ENCODE measurements at regions not wholly inside any gene's neighbourhood (a gene's known extent, or its start where the extent isn't known, plus 50 kb on each side); places are given as distances from the start of the nearest gene placed in this dataset.

DNA sequence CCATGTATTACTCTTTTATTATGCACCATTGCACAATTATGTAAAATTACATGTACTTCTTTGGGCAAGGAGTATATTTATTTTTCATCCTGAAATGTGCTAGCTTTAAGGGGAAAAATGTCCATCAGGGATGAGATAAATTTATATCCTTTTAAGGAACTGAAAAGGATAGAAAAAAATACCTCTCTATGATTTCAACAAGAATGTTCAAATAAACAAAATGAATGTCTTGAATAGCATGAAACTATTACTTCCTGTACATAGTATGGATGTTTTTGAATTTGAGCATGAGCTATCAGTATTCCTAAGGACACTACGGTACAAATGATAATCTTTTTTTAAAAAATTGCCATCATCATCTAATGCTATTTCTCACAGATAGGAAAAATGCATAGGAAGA, 1611.9 kb upstream of the ZEB2 start:
- no peak for DNase-seq (ENCODE audit: low read depth)

GRCh38 chr2:146131048-146131447, 1611.1 kb upstream of the ZEB2 start:
- DNase-seq (ENCODE audit: low read depth), result no peak

- DNase-seq (ENCODE audit: low read depth), result no peak
These were observed 1610.4 kb upstream of the ZEB2 start for GRCh38 chr2:146130290-146130689.

- DNase-seq (ENCODE audit: low read depth), result no peak
These were observed 1609.3 kb upstream of the ZEB2 start for GRCh38 chr2:146129231-146129630.

DNA sequence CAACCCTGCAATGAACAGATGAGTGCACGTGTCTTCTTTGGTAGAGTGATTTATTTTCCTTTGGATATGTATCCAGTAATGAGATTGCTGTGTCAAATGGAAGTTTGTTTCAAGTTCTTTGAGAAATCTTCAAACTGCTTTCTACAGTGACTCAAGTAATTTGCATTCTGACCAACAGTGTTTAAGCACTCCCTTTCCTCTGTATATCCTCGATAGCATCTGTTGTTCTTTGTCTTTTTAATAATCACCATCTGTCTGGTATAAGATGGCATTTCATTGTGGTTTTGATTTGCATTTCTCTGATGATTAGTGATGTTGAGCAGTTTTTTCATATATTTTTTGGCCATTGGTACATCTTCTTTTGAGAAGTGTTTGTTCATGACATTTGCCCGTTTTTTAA, 1608.3 kb upstream of the ZEB2 start:
- DNase-seq (ENCODE audit: low read depth), result no peak

DNA sequence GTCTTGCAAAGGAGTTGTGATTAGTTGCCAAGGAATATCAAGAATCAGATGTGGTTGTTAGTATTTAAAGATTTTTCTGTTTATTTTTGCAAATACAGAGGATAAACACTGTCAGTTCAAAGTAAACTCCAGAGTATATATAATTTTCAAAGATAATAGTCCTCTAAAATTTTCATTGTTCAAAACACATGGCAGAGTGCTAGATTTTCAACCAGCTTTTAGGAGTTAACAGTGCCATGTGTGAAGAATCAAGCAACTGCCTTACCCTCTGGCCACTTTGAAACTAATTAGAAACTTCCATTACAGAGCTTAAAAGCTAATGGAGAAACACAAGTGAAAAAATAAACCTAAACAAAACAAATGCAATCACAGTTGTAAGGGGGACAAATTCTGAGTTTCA, 1605.6 kb upstream of the ZEB2 start:
- no peak for DNase-seq (ENCODE audit: low read depth)

DNA sequence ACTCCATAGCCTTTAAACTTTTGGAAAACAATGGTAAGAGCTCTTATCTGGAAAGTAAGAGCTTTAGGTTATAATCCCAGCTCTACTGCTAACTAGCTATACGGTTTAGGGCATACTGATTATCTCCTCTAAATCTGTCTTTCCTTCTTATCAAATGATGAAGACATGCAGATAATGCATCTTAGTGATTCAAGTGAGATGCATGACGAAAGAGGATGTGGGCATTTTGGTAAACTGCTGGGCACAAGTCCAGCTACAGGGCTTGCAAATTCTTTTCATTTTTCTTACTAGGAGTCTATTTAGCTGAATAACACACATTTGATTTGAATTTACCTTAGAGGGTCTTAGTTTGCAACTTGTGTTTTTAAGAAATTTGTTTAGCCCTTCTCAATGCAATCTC, 1604.8 kb upstream of the ZEB2 start:
- DNase-seq (ENCODE audit: low read depth), result peak; percentile 62

DNA sequence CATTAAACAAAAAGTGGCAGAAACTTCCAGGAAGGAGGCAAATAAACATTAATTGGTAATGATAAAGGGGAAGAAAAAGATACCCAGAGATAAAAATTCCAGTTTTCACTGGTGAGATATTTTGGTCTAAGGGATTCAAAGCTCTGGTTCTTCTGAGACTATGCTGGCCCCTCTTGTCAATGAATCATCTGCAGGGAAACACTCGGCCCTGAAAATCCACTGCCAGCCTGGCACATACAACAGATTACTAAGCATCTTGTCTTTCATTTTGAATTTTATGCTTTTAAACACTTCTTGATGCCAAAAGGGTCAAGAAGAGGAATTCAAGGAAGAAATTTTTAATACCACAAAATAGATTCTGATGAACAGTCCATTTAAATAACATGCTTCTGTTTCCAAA, 1603.8 kb upstream of the ZEB2 start:
- no peak for DNase-seq (ENCODE audit: low read depth)

- no peak for DNase-seq (ENCODE audit: low read depth)
These were observed 1603.3 kb upstream of the ZEB2 start for GRCh38 chr2:146123256-146123655.

DNA sequence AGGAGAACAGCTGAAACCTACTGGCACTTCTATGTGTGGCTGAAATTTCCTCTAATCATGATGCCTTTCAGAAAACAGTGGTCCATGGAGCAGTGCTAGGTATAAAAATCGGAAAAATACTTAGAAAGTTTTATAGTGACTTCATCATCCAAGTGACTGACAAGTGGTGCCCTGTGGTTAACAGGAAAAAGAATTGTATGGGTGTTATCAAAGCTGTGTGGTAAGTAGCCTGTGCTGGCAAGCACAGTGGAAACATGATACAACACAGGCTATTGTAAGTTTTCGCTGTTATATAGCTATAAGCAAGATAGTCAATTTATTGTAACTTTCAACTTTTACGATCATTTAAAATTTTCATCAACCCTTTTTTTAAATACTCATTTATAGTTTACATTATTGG, 1599.7 kb upstream of the ZEB2 start:
- no peak for DNase-seq (ENCODE audit: low read depth)

DNA sequence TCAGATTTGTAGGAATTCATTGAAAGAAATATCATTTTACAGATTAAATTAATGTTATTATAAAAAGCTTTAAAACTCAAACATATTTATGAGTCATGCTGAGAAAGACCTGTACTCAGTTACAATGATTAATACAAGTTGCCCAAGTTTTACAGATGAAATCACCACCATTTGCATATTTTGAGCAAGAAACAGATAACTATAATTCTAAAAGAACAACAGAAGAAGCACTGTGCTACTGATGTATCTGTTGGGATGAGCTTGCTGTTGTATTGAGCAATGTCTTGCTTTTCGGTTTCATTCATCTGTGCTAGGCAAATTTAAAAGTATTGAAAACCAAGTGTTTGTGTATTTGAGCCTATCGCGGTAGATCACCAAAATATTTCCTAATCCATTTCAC, 1589.1 kb upstream of the ZEB2 start:
- no peak for DNase-seq (ENCODE audit: low read depth)

DNA sequence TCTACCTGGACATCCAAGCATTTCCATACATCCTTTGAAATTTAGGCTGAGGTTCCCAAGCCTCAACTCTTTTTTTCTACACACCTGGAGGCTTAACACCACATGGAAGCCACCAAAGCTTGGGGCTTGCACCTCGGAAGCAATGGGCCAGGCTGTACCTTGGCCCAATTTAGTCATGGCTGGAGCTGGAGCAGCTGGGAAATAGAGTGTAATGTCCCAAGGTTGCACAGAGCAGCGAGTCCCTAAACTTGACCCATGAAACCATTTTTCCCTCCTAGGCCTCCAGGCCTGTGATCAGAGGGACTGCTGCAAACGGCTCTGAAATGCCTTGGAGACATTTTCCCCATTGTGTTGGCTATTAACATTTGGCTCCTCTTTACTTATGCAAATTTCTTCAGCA, 1574.3 kb upstream of the ZEB2 start:
- no peak for DNase-seq (ENCODE audit: low read depth)

DNA sequence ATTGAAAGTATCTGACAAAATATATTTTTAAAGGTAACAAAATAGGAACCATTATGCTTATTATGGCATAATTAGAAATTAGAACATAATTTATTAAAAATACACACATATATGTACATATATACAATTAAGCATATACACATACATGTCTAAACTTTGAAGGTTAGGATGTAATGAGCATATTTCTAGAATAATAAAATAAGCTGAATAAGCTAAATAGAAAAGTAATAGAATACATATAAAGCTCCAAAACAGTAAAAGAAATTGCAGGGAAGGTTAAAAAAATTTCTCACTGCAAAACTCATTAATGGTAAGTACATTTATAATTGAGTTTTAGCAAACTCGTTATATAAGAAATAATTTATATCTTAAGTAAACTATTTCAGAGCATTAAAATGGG, 1561.5 kb upstream of the ZEB2 start:
- no peak for DNase-seq (ENCODE audit: low read depth)

- no peak for DNase-seq (ENCODE audit: low read depth)
These were observed 1561.0 kb upstream of the ZEB2 start for GRCh38 chr2:146080925-146081324.

DNA sequence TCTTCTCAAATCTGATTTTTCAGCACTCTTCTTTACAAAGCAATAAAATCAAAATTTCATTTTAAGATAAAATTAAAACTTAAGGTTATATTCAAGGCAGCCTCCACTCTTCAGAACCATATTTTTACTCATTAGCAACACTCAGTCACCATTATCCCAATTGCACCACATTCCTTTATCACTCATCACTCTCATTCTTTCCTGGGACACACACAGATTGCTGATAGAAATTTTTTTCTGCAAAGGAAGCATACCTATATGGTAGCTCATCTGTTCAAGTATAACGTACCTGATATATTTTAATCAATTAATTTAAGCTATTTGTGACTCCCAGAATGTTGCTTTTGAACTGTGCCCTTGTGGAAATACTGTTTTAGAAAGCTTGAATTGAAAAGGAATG, 1559.3 kb upstream of the ZEB2 start:
- no peak for DNase-seq (ENCODE audit: low read depth)

DNA sequence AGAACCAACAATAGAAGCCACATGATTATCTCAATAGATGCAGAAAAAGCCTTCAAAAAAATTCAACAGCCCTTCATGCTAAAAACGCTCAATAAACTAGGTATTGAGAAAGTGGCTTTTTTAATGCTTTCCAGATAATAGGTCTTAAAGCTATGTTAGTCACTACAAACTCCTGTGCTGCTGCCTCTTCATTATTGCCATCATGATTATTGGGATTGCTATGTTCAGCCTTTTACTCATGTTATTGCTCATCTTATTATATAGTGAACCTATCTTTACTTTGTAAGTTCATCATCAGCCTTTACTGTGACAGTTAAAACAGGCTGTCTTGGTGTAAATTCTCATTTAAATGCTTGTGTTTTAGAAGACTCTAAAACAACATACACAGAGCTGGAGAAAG, 1557.2 kb upstream of the ZEB2 start:
- no peak for DNase-seq (ENCODE audit: low read depth)

DNA sequence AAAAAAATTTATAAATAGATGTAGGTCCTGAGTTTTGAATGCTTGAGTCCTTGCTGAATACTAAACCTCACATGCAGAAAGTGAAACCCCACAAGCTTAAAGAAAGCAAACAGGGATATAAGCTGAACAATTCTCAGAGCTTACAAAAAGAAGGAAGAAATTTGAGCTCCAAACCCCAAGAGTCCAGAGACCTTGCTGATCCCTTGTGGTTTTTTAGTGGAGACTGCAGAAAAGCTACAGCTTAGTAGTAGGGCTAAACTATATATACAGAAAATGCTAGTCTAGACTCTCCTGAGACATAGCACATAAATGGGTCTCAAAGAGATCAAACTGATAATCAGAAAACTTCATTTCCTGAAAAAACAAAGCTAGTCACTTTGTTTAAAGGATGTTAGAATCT, 1548.1 kb upstream of the ZEB2 start:
- DNase-seq (ENCODE audit: low read depth), result no peak

GRCh38 chr2:146048141-146048540, 1528.2 kb upstream of the ZEB2 start:
- no peak for DNase-seq (ENCODE audit: low read depth)

DNA sequence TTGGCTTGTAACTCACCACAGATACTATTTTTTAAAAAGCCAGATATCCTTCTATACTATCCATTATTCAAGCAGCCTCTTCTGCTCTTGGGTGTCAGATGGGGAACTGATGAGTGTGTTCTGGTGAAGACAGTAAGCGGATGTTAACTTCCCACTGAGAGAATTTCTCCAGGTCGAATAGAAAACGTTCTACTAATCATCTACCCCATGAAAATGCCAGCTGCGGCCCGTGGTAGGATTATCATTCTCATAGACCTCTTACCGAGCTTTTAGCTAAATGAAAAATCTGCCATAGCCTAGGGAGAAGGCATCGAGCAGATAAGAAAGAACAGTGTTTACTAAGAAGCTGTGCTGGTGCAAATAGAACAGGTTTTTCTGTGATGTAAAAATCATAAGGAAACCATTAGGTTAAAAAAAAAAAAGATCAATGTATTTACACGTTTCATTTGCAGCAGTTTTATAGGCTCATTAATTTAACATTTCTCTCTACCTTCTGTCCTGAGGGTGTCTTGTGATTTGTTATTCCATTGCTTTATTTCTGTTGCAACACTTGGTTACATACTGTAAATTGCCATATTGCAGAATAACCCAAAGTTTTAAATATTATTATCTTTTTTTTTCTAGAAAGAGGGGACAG, 1521.5 kb upstream of the ZEB2 start:
- no peak for DNase-seq (ENCODE audit: low read depth)

DNA sequence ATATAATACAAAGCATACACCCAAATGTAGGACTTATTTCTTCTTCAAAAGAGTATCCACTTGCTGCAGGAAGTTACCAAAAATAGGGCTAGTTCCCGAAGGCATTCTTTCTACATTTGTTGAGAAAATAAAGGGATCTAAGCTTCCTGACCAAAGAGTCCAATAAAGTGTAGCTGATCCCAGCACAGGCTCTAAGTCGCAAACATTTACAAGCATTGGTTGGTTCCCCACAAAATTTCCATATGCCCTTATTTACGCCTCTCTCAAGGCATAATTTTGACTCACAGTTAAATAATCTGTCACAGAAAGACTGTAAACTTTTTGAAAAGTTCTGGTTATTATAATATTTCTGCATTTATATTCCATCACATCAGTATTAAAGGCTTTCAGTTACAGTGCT, 1520.1 kb upstream of the ZEB2 start:
- DNase-seq (ENCODE audit: low read depth), result no peak

GRCh38 chr2:146038014-146038413, 1518.1 kb upstream of the ZEB2 start:
- no peak for DNase-seq (ENCODE audit: low read depth)

GRCh38 chr2:146037334-146037870, 1517.5 kb upstream of the ZEB2 start:
- DNase-seq (ENCODE audit: low read depth), result no peak

DNA sequence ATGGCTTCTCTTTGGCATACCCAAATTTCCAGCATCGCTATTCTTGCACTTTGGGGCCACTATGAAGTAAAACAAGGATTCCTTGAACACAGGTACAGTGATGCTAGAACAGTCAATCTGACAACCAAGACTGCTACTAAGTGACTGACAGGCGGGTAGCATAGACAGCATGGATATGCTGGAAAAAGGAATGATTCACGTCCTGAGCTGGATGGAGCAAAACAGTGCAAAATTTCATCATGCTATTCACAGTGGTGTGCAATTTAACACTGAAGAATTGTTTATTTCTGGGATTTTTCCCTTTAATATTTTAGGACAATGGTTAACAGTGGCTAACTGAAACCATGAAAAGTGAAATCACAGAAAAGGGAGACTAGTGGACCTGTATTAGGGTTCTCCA, 1511.2 kb upstream of the ZEB2 start:
- no peak for DNase-seq (ENCODE audit: low read depth)

DNA sequence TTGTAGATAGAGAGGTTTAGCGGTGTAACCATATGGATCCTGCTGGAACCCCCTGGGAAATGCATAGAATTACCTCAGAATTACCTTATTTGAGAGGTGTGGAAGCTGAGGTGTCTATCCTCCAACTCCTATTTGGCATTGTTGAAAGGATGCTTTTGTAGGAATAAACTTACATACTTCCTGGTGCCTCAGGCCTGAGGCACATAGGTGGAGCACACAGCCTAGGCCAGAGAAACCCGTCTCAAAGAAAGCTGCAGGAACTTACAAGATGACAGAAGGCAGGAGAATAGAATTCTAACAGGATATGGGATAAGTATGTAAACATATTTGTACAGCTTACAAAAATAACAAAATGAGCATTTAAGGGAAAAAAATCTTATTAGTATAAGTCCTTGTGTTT, 1507.2 kb upstream of the ZEB2 start:
- no peak for DNase-seq (ENCODE audit: low read depth)

GRCh38 chr2:146025519-146025918, 1505.6 kb upstream of the ZEB2 start:
- no peak for DNase-seq (ENCODE audit: low read depth)

All from non-pigmented ciliary epithelial cell (primary cell).